Endothelial cell of umbilical vein (primary cell): ENCODE measurements at regions not wholly inside any gene's neighbourhood (a gene's known extent, or its start where the extent isn't known, plus 50 kb on each side); places are given as distances from the start of the nearest gene placed in this dataset.

ENCODE experiments used
- BruUV-seq: library from RNA; stranded (reverse); fragments of 400-500 nt; replicated peaks from 2 replicates; lab custom pipeline; 2021; lab: Mats Ljungman, UMichigan
- CTCF ChIA-PET: fragments of 300-600, 350-600 bp; sonication (Branson Sonifier 250); formaldehyde crosslinking; loops from one replicate; lab custom pipeline; 2021; ENCODE audit warnings: antibody characterized with exemption, inconsistent platforms; lab: Charles Lee
- POLR2A ChIA-PET: fragments of 300-600, 350-600 bp; sonication (Branson Sonifier 250); formaldehyde crosslinking; loops from one replicate; lab custom pipeline; 2021; ENCODE audit warnings: antibody characterized with exemption, inconsistent platforms; lab: Charles Lee
- DNase-seq: peaks from one replicate; pipeline ENCODE4 v3.0.0-alpha.2; 2011; ENCODE audit warnings: low read depth, low spot score
- FAIRE-seq: peaks from 2 replicates; lab custom pipeline; 2011; peaks lifted over from hg19 to GRCh38; lab: Jason Lieb, UNC
- H2AFZ ChIP-seq: 2 replicates; pipeline ENCODE4 v1.6.0; 2012; ENCODE audit warnings: low read depth, low read length, control low read depth, inconsistent platforms
- H3K27ac ChIP-seq: 2 replicates; pipeline ENCODE4 v1.5.1; 2011; ENCODE audit warnings: low read depth, mild to moderate bottlenecking, control low read depth, low read length, moderate library complexity; ENCODE audit not compliant: insufficient read depth
- H3K27me3 ChIP-seq, 2 experiments: 2 replicates each; pipeline versions ENCODE4 v1.6.0 to v1.6.1; 2011; ENCODE audit warnings: low read length in 2 of 2, mixed read lengths in 1 of 2; ENCODE audit not compliant: control insufficient read depth in 2 of 2, insufficient read depth in 2 of 2
- H3K36me3 ChIP-seq, 2 experiments: 2 replicates in 1 of 2; 3 replicates in 1 of 2; pipeline ENCODE4 v1.5.1; 2011; ENCODE audit warnings: low read length in 2 of 2, mild to moderate bottlenecking in 1 of 2, moderate library complexity in 1 of 2; ENCODE audit not compliant: control insufficient read depth in 2 of 2, insufficient read depth in 2 of 2; ENCODE audit errors: extremely low read depth in 1 of 2
- H3K4me1 ChIP-seq: 3 replicates; pipeline ENCODE4 v1.5.1; 2011; ENCODE audit warnings: mild to moderate bottlenecking, low read length; ENCODE audit not compliant: control insufficient read depth, insufficient read depth; ENCODE audit errors: extremely low read depth
- H3K4me2 ChIP-seq: 2 replicates; pipeline ENCODE4 v1.6.1; 2011; ENCODE audit warnings: low read length, control low read depth, mixed read lengths; ENCODE audit not compliant: insufficient read depth
- H3K4me3 ChIP-seq, 3 experiments: fragments of 200-600 bp in 1 of 3; sonication (generic), shearing (Covaris generic) in 1 of 3; replicated peaks in 1 of 3; 2 replicates each; pipeline ENCODE4 v1.5.1; 2011 to 2016; ENCODE audit warnings: control low read depth in 3 of 3, low read length in 3 of 3, mild to moderate bottlenecking in 2 of 3, inconsistent platforms in 1 of 3, low read depth in 1 of 3, moderate library complexity in 1 of 3; ENCODE audit not compliant: insufficient read depth in 1 of 3
- H3K79me2 ChIP-seq: 2 replicates; pipeline ENCODE4 v1.6.0; 2012; ENCODE audit warnings: low read length, inconsistent platforms; ENCODE audit not compliant: control insufficient read depth, insufficient read depth
- H3K9ac ChIP-seq: replicated peaks from 2 replicates; pipeline ENCODE3; 2011; ENCODE audit warnings: low read length, control low read depth; ENCODE audit not compliant: insufficient read depth; ENCODE audit errors: extremely low read depth
- H3K9me1 ChIP-seq: replicated peaks from 3 replicates; pipeline ENCODE4 v1.6.0; 2011; ENCODE audit warnings: mild to moderate bottlenecking, low read length; ENCODE audit not compliant: control insufficient read depth, insufficient read depth; ENCODE audit errors: extremely low read depth
- H3K9me3 ChIP-seq: replicated peaks from 2 replicates; pipeline ENCODE4 v1.5.1; 2012; ENCODE audit warnings: low read length, inconsistent platforms; ENCODE audit not compliant: control insufficient read depth, insufficient read depth
- H4K20me1 ChIP-seq: replicated peaks from 2 replicates; pipeline ENCODE3; 2011; ENCODE audit warnings: mild to moderate bottlenecking, low read length; ENCODE audit not compliant: control insufficient read depth, insufficient read depth; ENCODE audit errors: extremely low read depth
- CTCF ChIP-seq, 2 donors: IDR thresholded peaks; 1 replicate in 1 of 2; 2 replicates in 1 of 2; pipeline ENCODE4 v1.5.1; 2011; ENCODE audit warnings: low read length in 2 of 2, mild to moderate bottlenecking in 2 of 2, moderate library complexity in 2 of 2, control low read depth in 1 of 2, inconsistent platforms in 1 of 2, low read depth in 1 of 2; ENCODE audit not compliant: insufficient read depth in 1 of 2; ENCODE audit errors: extremely low read depth in 1 of 2
- EZH2 ChIP-seq: IDR thresholded peaks from 2 replicates; pipeline ENCODE4 v1.6.1; 2012; ENCODE audit warnings: borderline replicate concordance, low read depth, mild to moderate bottlenecking, moderate library complexity, low read length, inconsistent platforms; ENCODE audit not compliant: severe bottlenecking
- FOS ChIP-seq: IDR thresholded peaks from 2 replicates; pipeline ENCODE4 v1.6.1; 2011; ENCODE audit warnings: mild to moderate bottlenecking, low read length, moderate library complexity, borderline replicate concordance; ENCODE audit not compliant: insufficient read depth
- GATA2 ChIP-seq: IDR thresholded peaks from 2 replicates; pipeline ENCODE4 v1.7.0; 2011; ENCODE audit warnings: low read depth, mild to moderate bottlenecking, moderate library complexity, mixed read lengths, low read length; ENCODE audit not compliant: insufficient read length, insufficient read depth
- JUN ChIP-seq: IDR thresholded peaks from 2 replicates; pipeline ENCODE4 v1.6.1; 2011; ENCODE audit warnings: borderline replicate concordance, low read depth; ENCODE audit not compliant: insufficient read length, insufficient read depth
- MAX ChIP-seq: IDR thresholded peaks from 2 replicates; pipeline ENCODE4 v1.6.1; 2011; ENCODE audit not compliant: insufficient read depth, insufficient read length
- MYC ChIP-seq: IDR thresholded peaks from one replicate; pipeline ENCODE4 v1.6.1; 2011; ENCODE audit warnings: mild to moderate bottlenecking, low read depth, low read length
- POLR2A ChIP-seq: IDR thresholded peaks from 2 replicates; pipeline ENCODE4 v1.6.1; 2012; ENCODE audit warnings: low read depth, mild to moderate bottlenecking, control low read depth, low read length
- POLR2AphosphoS5 ChIP-seq: IDR thresholded peaks from 2 replicates; pipeline ENCODE4 v1.6.1; 2012; ENCODE audit warnings: low read depth, mild to moderate bottlenecking, control low read depth, low read length, moderate library complexity; ENCODE audit not compliant: insufficient read depth
- dilution Hi-C: fragments of 300-500 bp; cut with MboI; formaldehyde crosslinking; loops from one replicate; pipeline ENCODE4 v1.15.0; 2019; ENCODE audit warnings: low sequenced_read_pairs; ENCODE audit not compliant: extremely low pct_ligation_motif_present
- intact Hi-C: fragments of 100-400 bp; cut with micrococcal nuclease; formaldehyde crosslinking; loops from one replicate; pipeline ENCODE4 v1.10.0; 2022

- Histone ChIP-seq H3K9ac (no peak overlapping the region), H2AFZ (no peak overlapping the region), H3K9me1 (no peaks in the 10 kb centered on the region), H3K9me3 (no peaks in the 10 kb centered on the region), H3K4me1 (no peaks in the 10 kb centered on the region), H3K79me2 (no peaks in the 10 kb centered on the region), H3K4me2 (no peak overlapping the region), H3K36me3 (no peaks in the 10 kb centered on the region), H3K27me3 (no peaks in the 10 kb centered on the region), H4K20me1 (no peaks in the 10 kb centered on the region), H3K27ac (no peak overlapping the region), H3K4me3 (no peak overlapping the region)
- no peak for DNase-seq
- ChIA-PET POLR2A (no interaction called here), CTCF (no interaction called here)
- no TSS peak for BruUV-seq
- dilution Hi-C loops: no loop called here
- FAIRE-seq: no peak
- intact Hi-C loops: no loop called here
- TF ChIP-seq GATA2: no peak
- TF ChIP-seq EZH2: no peak
- TF ChIP-seq POLR2AphosphoS5: no peak
- no peak for TF ChIP-seq POLR2A
- no peak for TF ChIP-seq MAX
- TF ChIP-seq MYC: no peak
- no peak for TF ChIP-seq FOS
- TF ChIP-seq CTCF (IDR thresholded peaks at IDR 0.05; ENCODE audit: extremely low read depth in 1 of 2, insufficient read depth in 1 of 2, low read depth in 1 of 2, low read length in 2 of 2): no peak
- TF ChIP-seq JUN: no peak
Observed at GRCh38 chrX:94365736-94366135, 691.7 kb downstream of the FAM133A start.
